ENCODE measurements at regions not wholly inside any gene's neighbourhood (a gene's known extent, or its start where the extent isn't known, plus 50 kb on each side); places are given as distances from the start of the nearest gene placed in this dataset.
A peak's percentile ranks its signal among the peaks of the same experiment; 100 is the strongest.
"Not testable (repeated sequence)": the region's sequence is repeated elsewhere in the genome, so short reads cannot be mapped to it uniquely, and the experiment has no call there.

DNA sequence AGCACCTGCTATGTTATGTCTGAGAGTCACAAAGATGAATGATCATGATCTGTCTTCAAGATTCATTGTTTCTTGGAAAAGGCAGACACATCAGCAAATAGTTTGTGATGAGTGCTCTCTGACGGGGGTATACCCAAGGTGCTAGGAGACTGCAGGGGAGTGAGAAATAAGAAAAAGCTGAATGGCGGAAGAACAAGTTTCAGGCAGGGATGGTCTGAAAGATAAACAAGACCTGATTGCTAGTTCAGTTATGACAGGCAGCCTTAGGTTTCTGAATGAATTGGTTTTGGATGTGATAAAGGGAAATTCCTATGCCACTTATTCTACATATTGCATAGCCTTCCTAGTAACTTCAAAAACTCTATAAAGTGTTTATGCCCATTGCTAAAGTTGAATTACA is 327.0 kb upstream of the DKK2 start:
- Histone ChIP-seq H3K4me3 (ENCODE audit: low read length) (no peak overlapping the region), H3K4me1 (ENCODE audit: control insufficient read depth, insufficient read depth, low read length) (no peaks in the 10 kb centered on the region), H3K9me3 (ENCODE audit: control insufficient read depth, low read length) (no peaks in the 10 kb centered on the region), H3K27me3 (ENCODE audit: control insufficient read depth, insufficient read depth, low read length, poor library complexity, severe bottlenecking) (no peaks in the 10 kb centered on the region), H3K9ac (ENCODE audit: extremely low read depth, low read length, poor library complexity, severe bottlenecking) (no peak overlapping the region), H3K36me3 (ENCODE audit: control insufficient read depth, insufficient read depth, low read length) (no peaks in the 10 kb centered on the region), H3K27ac (ENCODE audit: low read depth, low read length) (no peak overlapping the region)
- WGBS, 2 experiments (ENCODE audit: insufficient coverage in 1 of 2, insufficient read length in 1 of 2), result 61 to 88% methylated on average over 2 of the region's 2 CpGs
- H3K27ac Mint-ChIP-seq, result no peak overlapping the region
- H3K27me3 Mint-ChIP-seq (ENCODE audit: insufficient read depth), result no peaks in the 10 kb centered on the region
- peaks cover 17% of the 10 kb centered on the region for H3K4me1 Mint-ChIP-seq
- no peak for DNase-seq
- no peaks in the 10 kb centered on the region for H3K36me3 Mint-ChIP-seq (ENCODE audit: low read depth)
- no peak overlapping the region for H3K4me3 Mint-ChIP-seq
- TF ChIP-seq, protein P1, sequence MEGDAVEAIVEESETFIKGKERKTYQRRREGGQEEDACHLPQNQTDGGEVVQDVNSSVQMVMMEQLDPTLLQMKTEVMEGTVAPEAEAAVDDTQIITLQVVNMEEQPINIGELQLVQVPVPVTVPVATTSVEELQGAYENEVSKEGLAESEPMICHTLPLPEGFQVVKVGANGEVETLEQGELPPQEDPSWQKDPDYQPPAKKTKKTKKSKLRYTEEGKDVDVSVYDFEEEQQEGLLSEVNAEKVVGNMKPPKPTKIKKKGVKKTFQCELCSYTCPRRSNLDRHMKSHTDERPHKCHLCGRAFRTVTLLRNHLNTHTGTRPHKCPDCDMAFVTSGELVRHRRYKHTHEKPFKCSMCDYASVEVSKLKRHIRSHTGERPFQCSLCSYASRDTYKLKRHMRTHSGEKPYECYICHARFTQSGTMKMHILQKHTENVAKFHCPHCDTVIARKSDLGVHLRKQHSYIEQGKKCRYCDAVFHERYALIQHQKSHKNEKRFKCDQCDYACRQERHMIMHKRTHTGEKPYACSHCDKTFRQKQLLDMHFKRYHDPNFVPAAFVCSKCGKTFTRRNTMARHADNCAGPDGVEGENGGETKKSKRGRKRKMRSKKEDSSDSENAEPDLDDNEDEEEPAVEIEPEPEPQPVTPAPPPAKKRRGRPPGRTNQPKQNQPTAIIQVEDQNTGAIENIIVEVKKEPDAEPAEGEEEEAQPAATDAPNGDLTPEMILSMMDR (conservative IDR thresholded peaks at IDR 0.05), result no peak
- no peaks in the 10 kb centered on the region for H3K9me3 Mint-ChIP-seq

DNA sequence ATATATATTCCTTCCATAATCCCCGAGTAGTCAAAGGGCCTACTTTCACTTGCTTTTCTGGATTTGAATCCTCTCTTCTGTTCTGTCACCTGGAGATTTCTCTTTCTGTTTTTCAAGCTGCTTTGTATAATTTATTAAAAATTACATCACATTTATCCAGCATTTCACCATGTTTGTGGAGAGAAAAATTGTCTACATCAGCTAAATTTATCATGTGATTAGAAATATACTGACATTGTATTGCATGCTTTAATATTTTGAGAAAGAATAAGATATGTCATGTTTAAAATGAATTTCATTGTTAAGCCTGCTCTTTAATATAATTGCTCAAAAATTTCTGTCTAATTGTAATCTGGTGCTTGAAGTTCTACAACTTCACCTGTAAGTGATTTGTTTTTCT is 323.1 kb upstream of the DKK2 start:
- H3K36me3 Mint-ChIP-seq (ENCODE audit: low read depth), result no peaks in the 10 kb centered on the region
- WGBS, 2 experiments (ENCODE audit: insufficient coverage in 1 of 2, insufficient read length in 1 of 2), result 100% methylated on average over 1 of the region's 1 CpG

DNA sequence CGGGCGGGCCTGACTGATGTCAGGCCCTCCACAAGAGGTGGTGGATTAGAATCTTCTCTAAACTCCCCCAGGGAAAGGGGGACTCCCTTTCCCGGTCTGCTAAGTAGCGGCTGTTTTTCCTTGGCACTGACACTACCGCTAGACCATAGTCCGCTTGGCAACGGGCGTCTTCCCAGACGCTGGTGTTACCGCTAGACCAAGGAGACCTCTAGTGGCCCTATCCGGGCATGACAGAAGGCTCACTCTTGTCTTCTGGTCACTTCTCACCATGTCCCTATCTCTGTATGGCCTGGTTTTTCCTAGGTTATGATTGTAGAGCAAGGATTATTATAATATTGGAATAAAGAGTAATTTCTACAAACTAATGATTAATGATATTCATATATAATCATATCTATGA is 318.2 kb upstream of the DKK2 start:
- not testable (repeated sequence) for H3K27me3 ChIP-seq (ENCODE audit: control insufficient read depth, insufficient read depth, low read length, poor library complexity, severe bottlenecking); H3K4me1 Mint-ChIP-seq; H3K4me3 Mint-ChIP-seq; H3K27me3 Mint-ChIP-seq (ENCODE audit: insufficient read depth); H3K27ac Mint-ChIP-seq; H3K9ac ChIP-seq (ENCODE audit: extremely low read depth, low read length, poor library complexity, severe bottlenecking); H3K9me3 ChIP-seq (ENCODE audit: control insufficient read depth, low read length); H3K4me3 ChIP-seq (ENCODE audit: low read length); H3K36me3 Mint-ChIP-seq (ENCODE audit: low read depth); H3K36me3 ChIP-seq (ENCODE audit: control insufficient read depth, insufficient read depth, low read length); H3K27ac ChIP-seq (ENCODE audit: low read depth, low read length); H3K4me1 ChIP-seq (ENCODE audit: control insufficient read depth, insufficient read depth, low read length)
- WGBS, 2 experiments (ENCODE audit: insufficient coverage in 1 of 2, insufficient read length in 1 of 2), result 70 to 84% methylated on average over 7 to 11 of the region's 11 CpGs
- DNase-seq, result peak; percentile 87
- TF ChIP-seq, protein P1 (conservative IDR thresholded peaks at IDR 0.05), result peak; percentile 73
- peaks cover 25% of the 10 kb centered on the region for H3K9me3 Mint-ChIP-seq

More for the DNA sequence above, 323.1 kb upstream of the DKK2 start:
- Mint-ChIP-seq H3K27ac (no peak overlapping the region), H3K4me3 (no peak overlapping the region), H3K27me3 (ENCODE audit: insufficient read depth) (no peaks in the 10 kb centered on the region), H3K9me3 (peaks cover 4% of the 10 kb centered on the region), H3K4me1 (peaks cover 7% of the 10 kb centered on the region)
- TF ChIP-seq, protein P1 (conservative IDR thresholded peaks at IDR 0.05), result no peak
- Histone ChIP-seq H3K4me1 (ENCODE audit: control insufficient read depth, insufficient read depth, low read length) (no peaks in the 10 kb centered on the region), H3K4me3 (ENCODE audit: low read length) (no peak overlapping the region), H3K27me3 (ENCODE audit: control insufficient read depth, insufficient read depth, low read length, poor library complexity, severe bottlenecking) (no peaks in the 10 kb centered on the region), H3K36me3 (ENCODE audit: control insufficient read depth, insufficient read depth, low read length) (no peaks in the 10 kb centered on the region), H3K9ac (ENCODE audit: extremely low read depth, low read length, poor library complexity, severe bottlenecking) (no peak overlapping the region), H3K27ac (ENCODE audit: low read depth, low read length) (no peak overlapping the region), H3K9me3 (ENCODE audit: control insufficient read depth, low read length) (peaks cover under 1% of the 10 kb centered on the region)
- no peak for DNase-seq

Measured in endodermal cell (in vitro differentiated cells).